Keratinocyte (primary cell): ENCODE measurements at regions not wholly inside any gene's neighbourhood (a gene's known extent, or its start where the extent isn't known, plus 50 kb on each side); places are given as distances from the start of the nearest gene placed in this dataset.

Experiments
- DNase-seq: peaks from one replicate; pipeline ENCODE4 v3.0.0-alpha.2; 2011; ENCODE audit warnings: low read depth, missing footprints, low spot score
- FAIRE-seq: peaks from 2 replicates; lab custom pipeline; 2011; peaks lifted over from hg19 to GRCh38; lab: Jason Lieb, UNC
- H2AFZ ChIP-seq: 2 replicates; pipeline ENCODE4 v1.6.0; 2012; ENCODE audit warnings: low read length, control low read depth, inconsistent platforms; ENCODE audit not compliant: control insufficient read depth
- H3K27ac ChIP-seq: 2 replicates; pipeline ENCODE4 v1.5.1; 2011; ENCODE audit warnings: low read length; ENCODE audit not compliant: control insufficient read depth, insufficient read depth
- H3K27me3 ChIP-seq: 3 replicates; pipeline ENCODE4 v1.6.0; 2011; ENCODE audit warnings: low read length; ENCODE audit not compliant: control insufficient read depth, insufficient read depth; ENCODE audit errors: extremely low read depth
- H3K36me3 ChIP-seq, 2 experiments: 2 replicates in 1 of 2; 3 replicates in 1 of 2; pipeline ENCODE4 v1.5.1; 2011; ENCODE audit warnings: low read length in 2 of 2, mild to moderate bottlenecking in 1 of 2; ENCODE audit not compliant: control insufficient read depth in 2 of 2, insufficient read depth in 2 of 2; ENCODE audit errors: extremely low read depth in 1 of 2
- H3K4me1 ChIP-seq: 3 replicates; pipeline ENCODE4 v1.5.1; 2011; ENCODE audit warnings: low read length; ENCODE audit not compliant: control insufficient read depth, insufficient read depth; ENCODE audit errors: extremely low read depth
- H3K4me2 ChIP-seq: 3 replicates; pipeline ENCODE4 v1.6.0; 2011; ENCODE audit warnings: low read depth, low read length; ENCODE audit not compliant: control insufficient read depth, insufficient read depth; ENCODE audit errors: extremely low read depth
- H3K4me3 ChIP-seq, 3 experiments: fragments of 200-600 bp in 1 of 3; sonication (generic) in 1 of 3; 2 replicates in 2 of 3; 3 replicates in 1 of 3; pipeline ENCODE4 v1.5.1; 2011 to 2016; ENCODE audit warnings: low read length in 3 of 3, mild to moderate bottlenecking in 3 of 3, control low read depth in 2 of 3, inconsistent platforms in 1 of 3, low read depth in 1 of 3, mixed read lengths in 1 of 3, mixed run types in 1 of 3, moderate library complexity in 1 of 3; ENCODE audit not compliant: control insufficient read depth in 2 of 3, insufficient read depth in 2 of 3; ENCODE audit errors: extremely low read depth in 1 of 3
- H3K79me2 ChIP-seq: 2 replicates; pipeline ENCODE4 v1.6.0; 2012; ENCODE audit warnings: low read length; ENCODE audit not compliant: control insufficient read depth, insufficient read depth
- H3K9ac ChIP-seq: 3 replicates; pipeline ENCODE4 v1.6.0; 2011; ENCODE audit warnings: low read length; ENCODE audit not compliant: control insufficient read depth, insufficient read depth; ENCODE audit errors: extremely low read depth
- H3K9me1 ChIP-seq: 3 replicates; pipeline ENCODE4 v1.6.0; 2011; ENCODE audit warnings: low read length; ENCODE audit not compliant: control insufficient read depth, insufficient read depth; ENCODE audit errors: extremely low read depth
- H3K9me3 ChIP-seq: 2 replicates; pipeline ENCODE4 v1.5.1; 2012; ENCODE audit warnings: low read depth, low read length; ENCODE audit not compliant: control insufficient read depth
- H4K20me1 ChIP-seq: 3 replicates; pipeline ENCODE4 v1.6.0; 2011; ENCODE audit warnings: low read length; ENCODE audit not compliant: control insufficient read depth, insufficient read depth; ENCODE audit errors: extremely low read depth
- EZH2 ChIP-seq: IDR thresholded peaks from one replicate; pipeline ENCODE4 v1.6.1; 2012; ENCODE audit warnings: inconsistent platforms, mild to moderate bottlenecking, low read length, moderate library complexity
- dilution Hi-C: fragments of 300-500 bp; cut with MboI; formaldehyde crosslinking; loops from one replicate; pipeline ENCODE4 v1.7.0; 2020; ENCODE audit warnings: low sequenced_read_pairs; ENCODE audit not compliant: extremely low pct_ligation_motif_present
- TF ChIP-seq, protein P1 (sequence below), 3 experiments: IDR thresholded peaks in 1 of 3; conservative IDR thresholded peaks in 1 of 3; optimal IDR thresholded peaks in 1 of 3; 2 replicates in 2 of 3; 3 replicates in 1 of 3; pipeline versions ENCODE3 to v1.5.1; 2011; ENCODE audit warnings: low read length in 3 of 3, mild to moderate bottlenecking in 3 of 3, moderate library complexity in 2 of 3, control low read depth in 1 of 3, inconsistent platforms in 1 of 3; ENCODE audit not compliant: insufficient read depth in 2 of 3; ENCODE audit errors: extremely low read depth in 1 of 3

DNA sequence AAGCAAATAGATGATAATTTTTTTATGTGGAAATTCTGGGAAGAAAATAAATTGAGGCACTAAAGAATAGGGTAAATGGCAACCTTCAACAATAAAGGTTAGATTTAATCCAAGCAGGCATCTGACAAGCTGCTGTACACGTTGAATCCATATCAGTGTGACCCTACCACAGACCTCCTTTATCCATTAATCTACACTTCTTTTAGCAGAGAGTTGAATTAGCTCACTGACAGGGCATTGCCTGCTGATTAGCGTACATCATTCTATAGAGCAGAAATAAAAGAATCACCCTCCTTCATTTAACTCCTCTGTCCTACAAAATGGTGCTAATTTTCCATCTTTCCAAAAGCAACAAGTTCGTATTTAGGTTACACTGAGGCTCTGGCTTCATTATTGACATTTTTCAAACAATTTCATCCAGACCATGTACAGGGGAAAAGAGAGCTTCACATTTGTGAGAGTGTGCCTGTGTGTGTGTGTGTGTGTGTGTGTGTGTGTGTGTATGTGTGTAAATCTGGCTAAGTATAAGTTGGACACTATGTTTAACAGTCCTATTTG is 356.0 kb downstream of the TFEC start:
- dilution Hi-C loops = no loop called here
- no peak for FAIRE-seq

DNA sequence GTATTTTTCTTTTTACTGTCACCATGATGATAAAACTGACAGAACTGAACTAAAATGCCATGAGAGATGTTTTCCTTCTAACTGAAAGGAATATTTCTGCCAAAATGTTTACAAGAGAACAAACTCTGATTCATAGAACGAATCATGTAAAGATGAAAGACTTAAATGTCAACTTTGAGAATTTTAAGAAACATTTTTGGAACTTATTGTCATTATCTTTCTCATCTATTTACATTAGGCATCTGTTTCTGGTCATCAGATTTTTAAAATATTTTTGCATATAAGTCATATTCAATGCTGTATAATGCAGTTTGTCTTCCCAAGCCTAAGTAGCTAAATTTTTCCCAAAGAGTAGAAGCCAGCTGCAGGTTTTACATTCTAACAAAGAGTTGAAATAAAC is 358.5 kb downstream of the TFEC start:
- no peaks in the 10 kb centered on the region for H3K27me3 ChIP-seq
- no peak for FAIRE-seq
- H3K4me1 ChIP-seq = no peaks in the 10 kb centered on the region
- no peaks in the 10 kb centered on the region for H3K9me3 ChIP-seq
- no peaks in the 10 kb centered on the region for H3K9me1 ChIP-seq
- no peak for DNase-seq
- no peak overlapping the region for H3K27ac ChIP-seq
- no peak overlapping the region for H3K4me2 ChIP-seq
- no peak overlapping the region for H3K9ac ChIP-seq
- H3K79me2 ChIP-seq = no peaks in the 10 kb centered on the region
- no peaks in the 10 kb centered on the region for H4K20me1 ChIP-seq
- no peak overlapping the region for H2AFZ ChIP-seq
- no peak overlapping the region for H3K4me3 ChIP-seq
- dilution Hi-C loops = no loop called here
- H3K36me3 ChIP-seq = no peaks in the 10 kb centered on the region
- TF ChIP-seq EZH2 = no peak
- TF ChIP-seq, protein P1, sequence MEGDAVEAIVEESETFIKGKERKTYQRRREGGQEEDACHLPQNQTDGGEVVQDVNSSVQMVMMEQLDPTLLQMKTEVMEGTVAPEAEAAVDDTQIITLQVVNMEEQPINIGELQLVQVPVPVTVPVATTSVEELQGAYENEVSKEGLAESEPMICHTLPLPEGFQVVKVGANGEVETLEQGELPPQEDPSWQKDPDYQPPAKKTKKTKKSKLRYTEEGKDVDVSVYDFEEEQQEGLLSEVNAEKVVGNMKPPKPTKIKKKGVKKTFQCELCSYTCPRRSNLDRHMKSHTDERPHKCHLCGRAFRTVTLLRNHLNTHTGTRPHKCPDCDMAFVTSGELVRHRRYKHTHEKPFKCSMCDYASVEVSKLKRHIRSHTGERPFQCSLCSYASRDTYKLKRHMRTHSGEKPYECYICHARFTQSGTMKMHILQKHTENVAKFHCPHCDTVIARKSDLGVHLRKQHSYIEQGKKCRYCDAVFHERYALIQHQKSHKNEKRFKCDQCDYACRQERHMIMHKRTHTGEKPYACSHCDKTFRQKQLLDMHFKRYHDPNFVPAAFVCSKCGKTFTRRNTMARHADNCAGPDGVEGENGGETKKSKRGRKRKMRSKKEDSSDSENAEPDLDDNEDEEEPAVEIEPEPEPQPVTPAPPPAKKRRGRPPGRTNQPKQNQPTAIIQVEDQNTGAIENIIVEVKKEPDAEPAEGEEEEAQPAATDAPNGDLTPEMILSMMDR (optimal IDR thresholded peaks at IDR 0.05 in 1 of 3, IDR thresholded peaks at IDR 0.05 in 1 of 3, conservative IDR thresholded peaks at IDR 0.05 in 1 of 3; ENCODE audit: extremely low read depth in 1 of 3, insufficient read depth in 2 of 3, low read length in 3 of 3) = no peak

More for the DNA sequence above, 356.0 kb downstream of the TFEC start:
- Histone ChIP-seq H3K9me1 (no peaks in the 10 kb centered on the region), H3K36me3 (no peaks in the 10 kb centered on the region), H2AFZ (no peak overlapping the region), H3K4me3 (no peak overlapping the region), H3K27me3 (no peaks in the 10 kb centered on the region), H3K9ac (no peak overlapping the region), H3K9me3 (no peaks in the 10 kb centered on the region), H3K4me2 (no peak overlapping the region), H3K79me2 (no peaks in the 10 kb centered on the region), H3K4me1 (no peaks in the 10 kb centered on the region), H3K27ac (no peak overlapping the region), H4K20me1 (no peaks in the 10 kb centered on the region)
- no peak for DNase-seq
- TF ChIP-seq, protein P1 (optimal IDR thresholded peaks at IDR 0.05 in 1 of 3, IDR thresholded peaks at IDR 0.05 in 1 of 3, conservative IDR thresholded peaks at IDR 0.05 in 1 of 3; ENCODE audit: extremely low read depth in 1 of 3, insufficient read depth in 2 of 3, low read length in 3 of 3) = no peak
- TF ChIP-seq EZH2 = no peak
